ENCODE measurements at regions not wholly inside any gene's neighbourhood (a gene's known extent, or its start where the extent isn't known, plus 50 kb on each side); places are given as distances from the start of the nearest gene placed in this dataset.
A peak's percentile ranks its signal among the peaks of the same experiment; 100 is the strongest.
"Not testable (repeated sequence)": the region's sequence is repeated elsewhere in the genome, so short reads cannot be mapped to it uniquely, and the experiment has no call there.

DNA sequence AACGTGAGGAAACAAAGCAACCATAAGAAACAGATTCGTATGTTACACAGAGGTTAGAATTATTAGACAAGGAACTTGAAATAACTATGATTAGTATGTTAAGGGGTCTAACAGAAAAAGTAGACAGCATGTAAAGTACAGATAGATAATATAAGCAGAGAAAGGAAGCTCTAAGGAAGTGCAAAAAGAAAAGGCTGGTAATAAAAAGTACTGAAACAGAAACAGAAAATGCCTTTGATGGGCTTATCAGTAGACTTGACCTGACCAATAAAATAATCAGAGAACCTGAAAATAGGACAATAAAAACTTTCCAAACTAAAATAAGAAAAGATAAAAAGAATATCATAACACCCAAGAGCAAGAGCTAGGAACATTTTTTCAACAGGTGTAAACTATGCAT lies 225.8 kb downstream of the RND3 start:
- DNase-seq = no peak

- no peak for DNase-seq
These were observed 226.8 kb downstream of the RND3 start for GRCh38 chr2:150260636-150261035.

GRCh38 chr2:150259746-150260145 lies 227.7 kb downstream of the RND3 start:
- DNase-seq = no peak

- DNase-seq = no peak
These were observed 228.6 kb downstream of the RND3 start for GRCh38 chr2:150258781-150259307.

GRCh38 chr2:150256736-150257135 lies 230.7 kb downstream of the RND3 start:
- no peak for DNase-seq

GRCh38 chr2:150255528-150255927 lies 231.9 kb downstream of the RND3 start:
- no peak for DNase-seq

GRCh38 chr2:150249735-150250134 lies 237.7 kb downstream of the RND3 start:
- DNase-seq = not testable (repeated sequence)

DNA sequence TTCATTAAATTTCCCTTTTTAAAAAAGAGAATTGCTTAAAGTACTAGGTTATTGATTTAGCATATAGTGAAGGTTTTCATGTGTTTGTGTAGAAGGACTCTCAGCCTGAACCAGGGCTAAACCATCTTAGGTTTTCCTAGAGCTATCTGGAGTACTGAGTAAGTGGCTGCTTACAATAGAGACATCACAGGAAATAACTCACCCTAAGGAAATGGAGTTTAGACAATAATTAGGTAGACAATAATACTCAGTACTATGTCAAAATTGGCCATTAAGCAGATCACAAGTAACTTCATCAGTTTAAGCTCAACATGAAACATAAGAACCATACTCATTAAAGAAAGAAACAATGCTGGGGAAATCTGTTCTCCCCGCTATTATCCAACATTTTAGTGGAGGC lies 240.0 kb downstream of the RND3 start:
- no peak for DNase-seq

DNA sequence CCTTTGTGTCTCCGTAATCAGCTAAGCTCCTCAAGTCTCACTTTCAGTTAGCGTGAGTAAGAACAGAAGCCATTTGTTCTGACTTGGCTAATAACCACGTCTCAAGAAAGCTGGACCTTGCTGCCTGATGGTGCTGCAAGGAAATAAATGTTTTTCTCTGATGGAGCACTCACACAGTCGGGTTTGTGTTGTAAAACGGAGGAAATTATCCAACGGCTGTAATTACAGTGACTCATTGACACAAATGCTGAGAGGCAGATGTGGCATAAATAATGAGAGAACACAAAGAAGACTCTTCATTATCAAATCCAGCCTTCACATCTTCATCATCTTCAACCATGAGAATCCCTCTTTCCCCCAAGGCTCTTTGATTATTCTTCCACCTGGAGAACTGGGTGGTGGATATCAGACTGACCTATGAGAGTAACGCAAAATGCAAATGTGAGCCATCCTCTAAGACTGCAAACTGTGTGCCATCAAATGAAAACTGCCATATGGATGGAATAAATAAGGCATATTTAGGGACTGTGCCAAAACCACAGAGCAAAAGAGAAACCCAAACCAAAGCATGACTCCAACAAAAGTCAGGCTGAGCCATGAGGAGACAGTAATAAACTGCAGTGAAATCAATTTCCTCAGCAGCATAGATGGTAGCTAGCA lies 252.6 kb downstream of the RND3 start:
- peak; percentile 18 to 19 for DNase-seq

GRCh38 chr2:150232871-150233270 lies 254.6 kb downstream of the RND3 start:
- DNase-seq = no peak

DNA sequence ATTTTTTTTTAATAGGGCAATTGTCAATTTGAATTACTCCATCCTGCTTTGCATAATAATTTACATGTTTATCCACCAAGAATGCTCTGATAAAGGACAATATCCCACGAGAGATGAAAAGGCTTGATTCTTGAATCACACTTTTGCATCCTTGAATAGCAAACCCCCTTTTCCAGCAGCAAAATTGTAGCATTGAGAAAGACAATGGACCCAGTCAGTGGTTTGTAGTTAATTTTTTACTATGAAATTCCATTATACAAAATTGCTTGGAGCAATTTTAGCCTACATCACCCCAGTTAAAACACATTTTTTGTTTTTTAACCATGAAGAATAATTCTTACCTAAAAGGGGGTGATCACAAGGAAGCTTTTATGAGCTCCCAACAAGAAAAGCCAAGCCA lies 255.1 kb downstream of the RND3 start:
- DNase-seq = no peak

DNA sequence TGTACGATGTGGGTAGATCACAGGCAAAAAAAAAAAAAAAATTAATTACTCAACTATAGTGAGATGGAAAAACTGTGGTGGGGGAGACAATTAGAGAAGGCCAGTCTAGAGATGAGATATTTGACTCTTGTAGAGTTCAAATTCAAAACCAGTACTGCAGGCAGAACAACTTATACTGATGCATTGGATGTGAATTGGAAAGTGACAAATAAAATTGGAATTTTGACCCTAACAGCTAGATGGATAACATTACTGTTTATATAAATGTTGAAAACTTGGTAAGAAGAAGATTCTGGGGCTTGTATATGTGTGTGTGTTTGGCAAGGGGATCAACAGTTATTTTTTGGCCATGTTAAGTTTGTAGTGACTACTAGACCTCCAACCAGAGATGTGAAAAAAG lies 256.9 kb downstream of the RND3 start:
- no peak for DNase-seq

- no peak for DNase-seq
These were observed 257.5 kb downstream of the RND3 start for GRCh38 chr2:150230004-150230403.

- no peak for DNase-seq
These were observed 258.5 kb downstream of the RND3 start for GRCh38 chr2:150228936-150229335.

GRCh38 chr2:150225030-150225429 lies 262.4 kb downstream of the RND3 start:
- no peak for DNase-seq

DNA sequence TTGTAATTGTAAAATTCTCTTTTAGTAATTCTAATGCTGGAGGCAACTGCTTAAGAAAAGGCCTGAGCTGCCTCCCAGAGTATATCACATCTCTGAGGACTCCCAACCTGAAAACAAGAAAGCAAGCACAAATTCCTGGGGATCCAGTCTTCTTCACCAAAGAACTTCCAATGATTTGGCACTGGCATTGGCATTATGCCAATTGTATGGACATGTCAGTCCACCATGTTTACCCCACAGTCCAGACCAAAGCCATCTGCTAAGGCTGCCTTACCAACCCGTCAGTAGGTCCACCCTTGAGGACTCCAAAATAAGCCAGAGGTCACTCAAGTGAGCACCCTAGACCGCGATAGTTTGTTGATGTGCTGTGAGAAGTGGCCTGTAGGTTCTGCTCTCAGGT lies 263.1 kb downstream of the RND3 start:
- DNase-seq = no peak

DNA sequence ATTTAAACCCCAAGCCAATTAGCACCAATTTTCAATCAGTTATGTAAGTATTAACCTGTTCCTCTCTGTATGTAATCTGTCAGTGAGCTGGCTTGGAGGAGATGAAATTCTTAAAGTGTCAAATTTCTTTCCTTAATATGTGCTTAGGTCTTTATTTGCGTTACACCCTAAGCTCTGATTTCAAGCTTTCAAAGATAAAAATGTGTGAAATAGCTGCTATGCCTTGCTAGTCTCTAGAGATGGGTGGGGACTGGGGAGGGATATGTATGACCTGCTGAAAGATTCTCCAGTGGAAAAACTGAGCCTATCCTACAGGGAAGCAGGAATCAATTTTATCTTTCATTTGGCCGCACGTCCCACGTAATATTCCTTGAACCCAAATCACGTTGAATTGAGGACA lies 264.5 kb downstream of the RND3 start:
- no peak for DNase-seq

DNA sequence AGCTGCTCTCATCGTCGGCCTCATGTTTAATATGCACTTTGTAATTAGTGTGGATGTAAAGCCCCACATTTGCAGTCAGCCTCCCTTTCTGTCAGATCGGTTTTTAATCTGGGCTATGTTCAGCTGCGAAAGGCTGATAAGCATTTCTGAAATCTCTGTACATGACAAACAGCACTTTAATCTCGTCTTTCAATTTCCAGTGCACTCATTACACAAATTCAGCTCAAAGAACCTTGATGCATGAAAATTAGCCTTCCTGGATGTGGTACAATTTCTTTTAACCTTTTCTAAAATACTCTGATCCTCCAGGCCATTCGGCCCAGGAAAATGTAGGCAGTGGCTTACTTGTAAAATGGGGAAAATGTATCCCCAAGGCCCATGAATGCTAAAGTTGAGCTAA lies 265.1 kb downstream of the RND3 start:
- DNase-seq = no peak

DNA sequence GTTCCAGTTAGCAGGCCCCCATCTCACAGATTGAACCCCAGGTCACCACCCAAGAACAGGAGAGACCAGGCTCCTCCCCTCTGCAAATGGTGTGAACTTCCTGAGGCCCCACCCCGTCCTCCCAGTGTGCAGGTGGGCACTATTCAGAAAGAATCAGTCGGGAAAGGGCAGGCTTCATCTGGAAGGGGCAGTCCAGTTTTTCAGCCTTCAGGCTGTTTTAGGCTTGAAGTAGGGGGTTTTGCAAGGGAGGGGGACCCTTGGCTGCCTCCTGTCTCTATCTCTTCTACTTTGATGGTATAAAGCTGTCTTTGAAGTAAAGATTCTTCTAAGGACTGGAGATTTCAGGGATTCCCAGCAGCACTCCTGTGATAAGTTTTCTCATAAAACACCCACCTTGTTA lies 267.6 kb downstream of the RND3 start:
- no peak for DNase-seq

DNA sequence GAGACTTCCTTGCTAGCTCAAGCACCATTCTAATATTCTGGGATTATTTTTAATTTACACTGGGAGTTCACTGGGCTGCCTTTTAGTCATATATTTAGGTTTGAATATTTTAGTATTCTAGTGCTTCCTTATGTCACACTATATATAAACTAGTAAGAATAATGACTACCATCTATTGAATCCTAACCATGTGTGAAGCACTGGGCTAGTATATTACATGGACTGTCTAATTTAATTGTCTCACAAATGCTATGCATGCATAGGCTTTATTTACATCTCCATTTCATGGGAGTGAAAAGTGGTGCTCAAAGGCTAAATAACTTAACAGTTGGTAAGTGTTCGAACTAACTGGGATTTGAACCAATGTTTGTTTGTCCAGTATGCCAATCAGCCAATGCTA lies 272.4 kb downstream of the RND3 start:
- no peak for DNase-seq

DNA sequence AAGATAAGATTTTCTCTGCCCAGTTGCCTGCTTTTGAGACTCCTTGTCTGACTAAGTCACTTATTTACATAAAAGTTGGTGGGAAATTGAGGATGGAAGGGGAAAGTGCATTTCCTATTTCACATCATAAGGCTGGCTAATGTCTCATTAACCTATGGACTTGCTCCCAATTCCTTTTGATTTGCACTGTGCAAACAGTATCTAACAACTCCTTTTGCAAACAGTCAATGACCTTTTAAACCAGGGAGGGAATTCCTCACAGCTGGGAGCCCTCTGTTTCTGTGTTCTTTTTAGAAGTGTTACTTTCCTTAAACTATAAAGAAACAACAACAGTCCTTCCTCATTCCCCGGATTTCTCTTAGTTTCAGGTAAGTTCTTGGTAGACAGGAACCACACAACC lies 272.8 kb downstream of the RND3 start:
- DNase-seq = no peak

GRCh38 chr2:150212722-150213171 lies 274.7 kb downstream of the RND3 start:
- no peak for DNase-seq

GRCh38 chr2:150211164-150211631 lies 276.3 kb downstream of the RND3 start:
- DNase-seq = no peak

GRCh38 chr2:150209746-150210145 lies 277.7 kb downstream of the RND3 start:
- DNase-seq = no peak

- DNase-seq = no peak
These were observed 278.8 kb downstream of the RND3 start for GRCh38 chr2:150208689-150209088.
